ENCODE measurements at regions not wholly inside any gene's neighbourhood (a gene's known extent, or its start where the extent isn't known, plus 50 kb on each side); places are given as distances from the start of the nearest gene placed in this dataset.

- TF ChIP-seq GATA2 (IDR thresholded peaks at IDR 0.05; ENCODE audit: low read depth, low read length) (no peak), GATA3 (IDR thresholded peaks at IDR 0.05; ENCODE audit: low read depth, low read length) (no peak)
Measured at GRCh38 chr21:35779690-35780570, 280.4 kb downstream of the SETD4 start.

All from SH-SY5Y (cell line).